ENCODE measurements at regions not wholly inside any gene's neighbourhood (a gene's known extent, or its start where the extent isn't known, plus 50 kb on each side); places are given as distances from the start of the nearest gene placed in this dataset.

DNA sequence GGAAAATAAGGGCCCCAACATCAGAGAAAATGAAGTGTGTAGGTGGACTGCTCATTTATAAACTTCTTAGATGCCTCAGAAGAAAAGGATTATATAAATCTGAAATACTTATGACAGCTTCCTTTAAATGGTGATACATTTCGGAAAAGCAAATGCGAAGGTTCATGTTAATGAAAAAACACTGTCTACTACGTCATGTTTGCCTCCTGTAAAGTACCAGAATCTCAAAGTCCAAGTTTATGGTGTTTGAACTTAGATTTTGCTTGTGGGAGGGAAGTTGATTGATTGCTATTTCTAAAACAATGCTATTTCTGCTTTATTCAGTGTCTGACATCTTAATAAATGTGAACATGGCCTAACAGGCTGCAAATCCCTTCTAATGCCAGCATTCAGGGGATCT lies 514.6 kb downstream of the ZNF608 start:
- no peak for DNase-seq (ENCODE audit: low spot score)

DNA sequence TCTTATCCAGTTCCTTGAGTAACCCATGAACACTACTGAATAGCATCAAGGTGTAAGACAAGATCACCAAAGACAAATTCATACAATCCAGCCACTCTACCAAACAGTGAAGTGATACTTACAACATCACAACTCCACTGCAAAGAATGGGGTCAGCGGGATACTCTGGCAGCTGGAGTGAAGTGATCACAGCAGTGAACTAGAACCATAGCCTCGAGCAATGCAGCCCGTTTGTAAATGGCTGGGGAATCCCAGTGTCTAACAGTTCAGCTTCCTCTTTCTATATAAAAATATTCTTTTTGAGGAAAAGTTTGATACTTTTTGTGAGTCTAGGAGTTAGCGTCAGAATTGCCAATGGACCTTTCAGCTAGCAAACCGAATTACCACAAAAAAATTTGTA lies 515.2 kb downstream of the ZNF608 start:
- no peak for DNase-seq (ENCODE audit: low spot score)

DNA sequence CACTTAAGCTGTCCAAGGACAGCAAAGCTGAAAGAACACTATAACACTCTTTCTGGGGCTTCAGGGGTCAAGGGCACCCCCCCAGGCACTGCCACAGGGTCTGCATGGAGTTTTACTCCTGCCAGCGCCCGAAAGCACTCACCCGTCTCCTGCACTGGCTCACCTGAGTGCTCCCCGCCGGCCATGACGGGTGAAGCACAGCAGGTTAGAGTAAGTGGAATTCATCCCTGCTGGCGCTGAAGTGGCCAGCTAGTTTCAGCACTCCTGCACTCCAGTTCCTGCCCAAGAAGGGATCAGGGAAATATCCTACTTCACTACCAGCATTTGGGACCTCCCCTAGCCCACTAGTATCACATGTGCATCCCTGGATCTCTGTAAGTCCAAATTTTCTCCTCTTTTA lies 516.0 kb downstream of the ZNF608 start:
- DNase-seq (ENCODE audit: low spot score): no peak

DNA sequence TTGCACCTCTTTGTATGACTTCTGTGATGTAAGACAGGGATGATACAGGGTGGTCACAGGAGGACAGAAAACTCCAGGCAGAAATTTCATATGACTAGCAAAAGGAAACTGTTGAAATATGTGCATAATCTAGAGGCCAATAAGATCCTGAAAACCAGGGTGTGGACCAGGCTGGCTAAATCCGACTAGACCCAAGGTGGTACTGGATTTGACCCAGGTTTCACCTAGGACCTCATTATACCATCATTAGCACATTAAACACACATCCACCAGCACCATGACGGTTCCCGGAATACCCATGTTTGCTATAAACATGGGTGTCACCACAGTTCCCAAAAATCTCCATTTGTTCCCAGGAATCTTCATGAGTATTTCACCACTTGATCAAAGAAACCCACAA lies 517.1 kb downstream of the ZNF608 start:
- no peak for DNase-seq (ENCODE audit: low spot score)

DNA sequence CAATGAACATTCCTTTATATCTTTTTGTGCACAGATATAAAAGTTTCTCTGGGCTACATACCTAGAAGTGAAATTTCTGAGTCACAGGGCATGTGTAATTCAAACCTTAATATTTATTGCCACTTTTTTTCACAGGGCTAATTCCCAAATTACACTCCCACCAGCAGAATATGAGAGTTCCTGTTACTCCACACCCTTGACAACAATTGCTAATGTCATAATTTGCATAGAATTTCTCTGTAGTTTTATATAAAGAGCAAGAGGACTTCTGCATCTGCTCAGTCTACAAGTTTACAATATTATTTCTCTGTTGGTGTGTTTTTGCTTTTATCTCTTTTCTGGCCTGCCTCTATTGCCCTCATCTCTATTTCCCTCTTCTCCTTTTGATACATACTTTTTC lies 518.5 kb downstream of the ZNF608 start:
- DNase-seq (ENCODE audit: low spot score): no peak

DNA sequence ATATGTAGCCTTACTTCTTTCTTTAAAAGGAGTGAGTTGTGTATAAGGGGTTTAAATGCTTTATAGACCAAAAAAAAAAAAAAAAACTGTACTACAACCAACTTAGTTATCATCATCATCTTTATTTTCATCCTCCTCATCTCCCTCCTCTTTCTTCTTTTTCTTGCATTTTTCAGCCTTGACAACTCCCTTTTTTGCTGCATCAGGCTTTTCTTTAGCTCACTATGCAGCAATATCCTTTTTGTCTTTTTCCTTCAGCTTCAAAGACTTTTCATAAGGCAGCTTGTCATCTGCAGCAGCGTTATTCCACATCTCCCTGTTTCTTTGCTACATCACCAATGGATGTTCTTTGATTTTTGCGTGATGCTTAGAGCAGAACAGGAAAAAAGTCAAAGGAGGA lies 526.0 kb downstream of the ZNF608 start:
- DNase-seq (ENCODE audit: low spot score): no peak

DNA sequence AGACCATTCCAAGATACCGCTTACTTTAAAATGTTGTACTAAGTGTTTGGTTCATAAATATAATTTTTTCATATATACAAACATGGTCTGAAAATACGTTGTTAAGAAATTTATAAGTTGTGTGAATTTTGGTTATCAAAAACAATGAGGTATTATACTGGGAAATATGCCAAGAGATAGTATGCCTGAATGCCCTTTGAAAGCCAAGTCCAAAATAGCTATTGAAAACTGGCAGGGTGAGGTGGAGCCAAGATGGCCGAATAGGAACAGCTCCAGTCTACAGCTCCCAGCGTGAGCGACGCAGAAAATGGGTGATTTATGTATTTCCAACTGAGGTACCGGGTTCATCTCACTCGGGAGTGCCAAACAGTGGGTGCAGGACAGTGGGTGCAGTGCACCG lies 533.5 kb downstream of the ZNF608 start:
- no peak for DNase-seq (ENCODE audit: low spot score)

DNA sequence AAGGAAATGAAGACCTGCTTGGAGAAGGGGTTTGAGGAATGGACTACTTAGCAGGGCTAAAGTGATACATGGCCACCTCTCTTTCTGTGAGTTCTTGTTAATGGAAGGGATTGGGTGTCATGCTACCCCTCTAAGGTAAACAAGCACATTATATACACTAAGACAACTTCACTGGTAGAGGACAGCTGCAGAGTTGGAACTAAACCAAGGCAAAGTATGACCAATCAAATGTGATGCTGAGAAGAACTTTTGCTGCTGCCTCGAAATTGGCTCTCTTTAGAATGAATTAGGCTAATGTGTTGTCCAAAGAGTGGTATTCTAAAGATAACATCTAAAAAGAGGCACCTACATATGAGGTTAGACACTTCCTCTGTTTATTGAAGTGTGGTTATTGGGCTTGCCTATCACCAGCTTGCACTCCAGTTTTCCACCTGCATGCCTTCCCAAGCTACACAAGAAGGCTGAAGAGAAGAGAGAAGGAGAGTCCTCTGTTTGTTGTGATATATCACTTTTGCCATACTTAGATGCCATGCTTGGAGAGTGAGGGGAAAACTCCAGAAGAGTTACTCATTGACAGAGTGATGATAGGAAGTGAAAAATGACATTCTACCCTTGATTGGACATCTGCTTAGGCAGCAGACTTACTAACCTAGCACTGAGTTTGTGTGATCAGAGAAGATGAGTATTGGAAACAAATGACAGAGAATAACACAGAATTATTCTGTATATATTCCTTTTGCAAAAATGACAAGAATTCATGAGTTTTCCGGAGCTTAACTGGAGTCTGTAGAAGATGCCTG lies 536.1 kb downstream of the ZNF608 start:
- DNase-seq (ENCODE audit: low spot score): no peak

DNA sequence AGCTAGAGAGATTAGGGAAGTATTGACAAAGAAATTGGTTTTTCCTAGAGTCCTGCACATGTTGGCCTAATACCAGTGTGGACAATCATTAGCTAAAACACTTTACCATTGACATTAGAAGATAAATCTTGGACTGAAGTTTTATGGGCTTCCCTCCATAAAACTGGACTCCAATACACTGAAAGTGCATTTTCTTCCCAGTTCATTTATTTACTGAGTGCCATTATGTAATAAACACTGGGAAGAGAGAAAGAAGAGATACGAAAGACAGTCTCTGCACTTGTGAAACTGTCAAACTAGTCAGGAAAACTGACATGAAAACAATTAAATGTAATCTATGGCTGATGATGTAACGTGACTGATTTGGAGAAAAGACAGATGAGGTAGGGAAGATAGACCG lies 539.3 kb downstream of the ZNF608 start:
- DNase-seq (ENCODE audit: low spot score): no peak

DNA sequence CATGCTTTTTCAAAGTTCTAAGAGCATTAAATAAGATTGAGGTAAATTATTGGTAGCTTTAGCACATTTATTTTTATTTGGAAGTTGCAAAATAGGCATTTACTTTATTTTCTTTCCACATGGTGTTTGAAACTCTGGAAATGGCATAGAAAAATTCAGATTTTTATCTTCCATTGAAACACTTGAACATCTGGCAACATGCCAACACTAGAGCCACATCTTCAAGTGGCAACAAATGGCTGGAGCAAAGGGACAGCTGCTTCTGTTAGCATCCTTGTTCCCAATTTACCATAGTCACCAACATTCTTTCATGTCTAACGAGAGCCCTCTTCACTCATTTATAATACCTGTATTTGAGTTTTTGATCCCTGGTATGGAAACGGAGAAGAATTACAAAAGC lies 539.9 kb downstream of the ZNF608 start:
- no peak for DNase-seq (ENCODE audit: low spot score)

DNA sequence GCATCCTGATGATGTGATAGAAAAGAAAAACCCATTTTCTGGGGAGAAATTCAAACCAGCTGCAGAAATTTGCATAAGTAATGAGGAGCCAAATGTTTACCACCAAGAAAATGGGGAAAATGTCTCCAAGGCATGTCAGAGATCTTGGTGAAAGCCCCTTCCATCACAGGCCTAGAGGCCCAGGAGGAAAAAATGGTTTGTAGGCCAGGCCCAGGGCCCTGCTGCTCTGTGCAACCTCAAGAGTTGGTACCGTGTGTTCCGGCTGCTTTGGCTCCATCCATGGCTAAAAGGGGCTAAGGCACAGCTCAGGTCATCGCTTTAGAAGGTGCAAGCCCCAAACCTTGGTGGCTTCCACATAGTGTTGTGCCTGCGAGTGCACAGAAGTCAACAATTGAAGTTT lies 543.1 kb downstream of the ZNF608 start:
- DNase-seq (ENCODE audit: low spot score): no peak

DNA sequence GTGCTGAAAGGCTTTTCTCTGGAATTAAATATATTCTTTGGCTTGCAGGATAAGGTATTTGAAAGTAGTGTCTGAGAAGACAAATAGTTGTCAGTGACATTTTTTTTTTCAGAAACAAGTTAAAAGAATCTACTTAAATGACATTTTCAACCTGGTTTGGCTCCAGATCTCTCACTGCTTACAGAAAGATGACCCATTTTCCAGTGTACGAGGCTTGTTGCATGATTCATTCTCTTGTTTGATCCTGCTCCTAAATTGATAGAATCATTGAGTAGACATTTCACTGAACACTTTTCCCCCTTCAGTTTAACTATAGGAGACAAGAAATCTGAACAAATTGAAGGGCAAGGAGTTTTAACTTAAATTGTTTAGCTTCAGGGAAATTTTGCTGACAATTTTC lies 546.1 kb downstream of the ZNF608 start:
- no peak for DNase-seq (ENCODE audit: low spot score)

DNA sequence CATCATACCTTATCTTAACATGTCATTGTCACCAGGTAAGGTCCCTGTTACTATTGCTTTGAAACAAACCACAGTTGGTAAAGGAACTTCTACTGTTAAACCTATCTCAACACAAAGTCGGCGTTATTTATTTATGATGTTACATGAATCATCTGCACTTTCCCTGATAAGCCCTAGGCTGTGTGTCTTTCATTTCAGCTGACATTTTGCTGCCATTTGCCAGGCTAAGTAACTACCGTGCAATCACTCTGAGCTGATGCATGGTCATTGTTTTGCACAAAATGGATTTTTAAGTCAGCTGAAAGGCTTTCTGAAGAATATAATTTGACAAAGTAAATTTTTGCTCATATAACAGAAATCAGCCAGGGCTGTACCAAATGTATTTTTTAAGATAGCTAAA lies 546.5 kb downstream of the ZNF608 start:
- no peak for DNase-seq (ENCODE audit: low spot score)

DNA sequence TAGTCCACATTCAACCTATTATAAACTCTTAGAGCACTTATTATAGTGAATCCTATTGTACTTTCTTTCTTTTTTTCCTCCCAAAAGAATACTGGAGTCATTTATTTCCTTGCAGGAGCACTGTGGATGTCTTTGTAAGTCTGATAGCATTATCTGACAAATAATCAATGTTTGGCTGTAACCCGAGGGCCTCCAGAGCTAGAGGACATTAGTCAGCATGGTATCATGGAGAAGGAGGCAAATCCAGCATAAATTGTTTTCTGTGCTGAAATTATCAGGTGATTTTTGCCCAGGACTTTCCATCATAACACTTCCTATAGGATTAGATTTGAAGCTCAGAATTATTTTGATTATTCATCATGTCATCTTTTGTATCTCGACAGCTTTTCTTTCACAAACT lies 551.0 kb downstream of the ZNF608 start:
- DNase-seq (ENCODE audit: low spot score): no peak

DNA sequence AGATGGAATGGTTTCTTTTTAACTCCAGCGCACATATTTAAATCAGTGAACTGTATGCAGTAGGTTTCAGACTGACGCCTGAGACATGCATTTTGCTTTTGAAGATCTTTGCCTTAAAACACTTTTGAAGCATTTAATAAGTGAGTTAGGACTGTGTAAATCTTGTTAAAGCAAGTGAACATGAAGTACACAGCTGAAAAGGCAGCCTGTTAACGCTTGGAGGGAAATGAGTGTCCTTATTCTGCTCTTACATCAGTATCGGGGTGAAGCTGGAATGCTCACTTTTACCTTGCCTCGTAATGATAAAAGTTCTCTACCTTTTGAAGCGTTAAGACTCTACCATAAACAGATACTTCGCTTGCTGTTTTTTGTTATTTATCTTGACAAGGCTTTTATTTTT lies 552.2 kb downstream of the ZNF608 start:
- no peak for DNase-seq (ENCODE audit: low spot score)

DNA sequence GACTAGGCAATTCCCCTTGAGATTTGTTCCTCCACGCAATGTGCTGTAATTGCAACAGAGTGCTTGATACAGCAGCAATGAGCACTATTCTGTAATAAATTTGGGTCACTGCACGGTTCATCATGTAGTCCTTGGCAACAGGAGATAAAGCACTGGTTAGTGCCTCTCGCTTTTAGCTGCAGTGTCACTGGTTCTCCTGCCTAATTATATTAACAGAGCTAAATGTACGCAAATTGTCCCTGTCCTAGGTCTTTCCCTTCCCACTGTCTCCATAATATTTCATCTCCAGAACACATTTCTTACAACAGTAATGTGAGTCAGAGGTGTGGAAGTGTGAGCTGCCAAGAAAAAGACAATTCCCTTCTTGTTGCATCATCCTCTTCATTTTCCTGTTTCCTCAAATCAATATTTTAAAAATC lies 553.1 kb downstream of the ZNF608 start:
- no peak for DNase-seq (ENCODE audit: low spot score)

DNA sequence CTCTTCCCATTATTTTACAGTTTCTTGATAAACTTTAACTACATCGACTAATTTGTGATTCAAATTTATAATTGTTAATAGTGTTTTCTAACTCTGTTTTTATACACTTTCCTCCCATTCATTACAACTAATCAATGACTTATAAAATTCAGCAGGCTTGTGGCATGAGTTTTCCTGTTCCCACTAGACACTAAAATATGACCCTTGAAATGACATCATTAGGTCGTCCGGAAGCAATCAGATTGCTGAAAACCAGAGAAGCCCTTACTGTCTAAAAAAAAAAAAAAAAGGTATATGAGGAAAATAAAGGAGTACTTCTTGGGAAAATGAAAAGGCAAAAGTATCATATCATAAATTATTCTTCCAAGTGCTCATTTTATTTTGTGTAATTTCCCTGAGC lies 553.7 kb downstream of the ZNF608 start:
- DNase-seq (ENCODE audit: low spot score): no peak

DNA sequence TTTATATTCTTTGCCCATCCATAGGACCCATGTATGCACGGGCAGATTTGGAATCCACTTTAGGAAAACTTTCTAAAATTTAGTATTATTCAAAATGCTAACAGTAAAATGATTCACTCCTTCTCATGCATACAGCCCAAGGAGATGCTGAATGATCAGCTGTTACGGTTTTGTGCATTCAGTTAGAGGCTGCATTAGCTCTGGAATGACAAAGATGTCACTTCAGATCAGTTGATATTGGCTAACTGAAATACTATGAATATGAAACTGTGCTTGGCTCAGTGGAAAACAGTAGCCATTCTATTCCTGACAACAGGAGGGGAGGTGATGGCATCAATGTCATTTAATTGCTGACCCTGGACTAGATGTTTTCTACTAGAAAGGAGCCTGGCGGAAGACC lies 560.7 kb downstream of the ZNF608 start:
- DNase-seq (ENCODE audit: low spot score): no peak

DNA sequence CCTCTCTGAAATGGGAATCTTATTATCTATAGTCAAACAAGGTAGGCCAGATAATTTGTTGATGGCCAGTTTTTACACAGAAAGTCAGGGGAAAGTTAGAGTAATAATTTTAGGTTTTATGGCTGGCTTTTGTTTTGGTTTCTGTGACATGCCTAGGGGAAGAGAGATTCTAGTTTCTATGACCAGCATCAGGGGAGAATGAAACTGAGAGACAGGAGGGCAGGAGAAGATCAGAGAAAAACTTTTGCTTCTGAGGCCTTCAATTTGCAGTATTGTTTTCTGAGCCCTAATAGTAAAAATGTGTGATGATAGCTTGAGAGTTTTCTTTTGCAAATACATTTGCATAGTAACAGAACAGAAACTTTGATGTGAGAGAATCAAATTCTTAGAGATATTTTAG lies 564.3 kb downstream of the ZNF608 start:
- no peak for DNase-seq (ENCODE audit: low spot score)

DNA sequence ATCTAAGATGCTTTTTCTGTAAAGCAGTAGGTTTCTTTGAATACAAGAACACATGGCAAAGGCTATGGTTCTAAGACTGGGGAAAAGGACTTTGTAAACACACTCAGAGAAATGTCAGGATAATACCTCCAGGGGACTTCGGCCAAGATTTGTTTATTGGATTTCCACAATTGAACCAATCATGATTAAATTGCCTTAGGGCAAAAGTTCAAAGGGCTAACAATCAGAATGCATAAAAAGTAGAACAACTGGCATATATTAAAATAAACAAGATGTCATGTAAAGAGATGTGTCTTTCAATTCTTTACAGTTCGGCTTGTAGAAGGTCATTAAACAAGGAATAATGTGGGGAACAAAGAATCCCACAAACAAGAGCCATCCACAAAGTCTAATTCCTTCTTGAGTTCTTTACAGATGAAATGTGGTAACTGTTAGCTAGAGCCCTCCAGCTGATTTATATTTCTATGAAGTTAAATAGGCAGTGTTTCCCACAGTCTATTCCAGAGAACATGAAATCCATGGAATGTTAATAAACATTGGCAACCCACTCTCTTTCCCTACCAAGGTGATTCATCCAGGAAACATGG lies 565.5 kb downstream of the ZNF608 start:
- DNase-seq (ENCODE audit: low spot score): no peak

DNA sequence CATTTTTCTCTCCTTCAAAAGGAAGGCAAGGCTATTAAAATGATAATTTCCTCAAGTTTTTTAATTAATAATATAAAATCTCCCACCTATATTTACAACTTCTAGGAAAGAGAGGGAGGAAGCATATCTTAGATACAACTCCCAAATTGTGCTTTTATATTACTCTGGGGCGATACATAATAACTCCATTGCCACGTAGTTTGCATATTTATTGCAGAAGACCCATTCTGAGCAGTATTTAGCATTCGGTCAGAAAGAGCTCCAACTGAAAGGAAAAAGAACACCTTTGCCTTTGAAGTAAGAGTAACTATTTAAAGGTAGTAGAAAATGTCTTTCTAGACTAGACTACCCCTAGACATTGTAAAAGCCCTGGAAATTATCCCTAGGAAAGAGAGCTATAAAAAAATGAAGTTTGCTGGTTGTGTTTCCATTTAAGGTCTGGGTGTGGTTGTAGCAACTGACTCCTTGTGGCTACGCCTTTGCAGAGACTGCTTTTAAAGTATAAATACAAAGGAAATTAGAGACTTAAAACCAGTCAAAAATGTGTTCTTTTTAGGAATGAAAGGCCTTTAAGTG lies 566.1 kb downstream of the ZNF608 start:
- no peak for DNase-seq (ENCODE audit: low spot score)

DNA sequence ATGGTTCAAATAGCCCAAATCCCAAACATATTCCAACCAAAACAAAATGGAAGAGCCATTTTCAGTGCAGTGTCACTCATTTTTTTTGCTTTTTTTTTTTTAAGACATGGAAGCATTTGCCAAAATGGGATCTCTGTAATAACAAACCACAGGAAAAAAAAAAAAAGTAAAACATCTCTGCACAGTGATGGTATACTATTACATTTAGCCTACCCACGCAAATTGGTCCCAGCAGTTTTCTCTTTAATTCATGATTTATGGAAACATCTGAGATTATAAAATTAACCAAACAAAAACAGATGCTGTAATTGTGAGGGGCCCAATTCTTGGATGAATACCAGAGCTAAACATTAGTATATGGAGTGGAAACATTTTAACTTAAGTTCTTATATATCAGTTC lies 566.6 kb downstream of the ZNF608 start:
- DNase-seq (ENCODE audit: low spot score): no peak

DNA sequence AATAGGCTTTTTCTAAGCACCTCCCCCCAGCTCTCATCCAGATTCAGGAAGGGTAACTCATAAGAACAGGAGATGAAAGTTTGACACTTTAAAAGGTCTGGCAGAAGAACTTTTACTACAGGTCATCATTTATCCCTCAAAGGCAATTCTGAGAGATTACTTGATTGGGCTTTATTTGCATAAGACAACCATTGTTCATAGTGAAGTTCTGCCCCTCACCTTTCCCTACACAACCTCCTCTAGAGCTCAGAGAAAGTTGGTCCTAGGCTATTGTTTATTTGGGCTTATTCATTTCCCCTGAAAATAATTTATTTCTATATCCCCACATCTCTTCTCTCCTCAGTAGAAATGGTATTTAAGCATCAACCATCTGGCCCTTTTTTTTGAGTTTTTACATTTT lies 568.4 kb downstream of the ZNF608 start:
- DNase-seq (ENCODE audit: low spot score): no peak

DNA sequence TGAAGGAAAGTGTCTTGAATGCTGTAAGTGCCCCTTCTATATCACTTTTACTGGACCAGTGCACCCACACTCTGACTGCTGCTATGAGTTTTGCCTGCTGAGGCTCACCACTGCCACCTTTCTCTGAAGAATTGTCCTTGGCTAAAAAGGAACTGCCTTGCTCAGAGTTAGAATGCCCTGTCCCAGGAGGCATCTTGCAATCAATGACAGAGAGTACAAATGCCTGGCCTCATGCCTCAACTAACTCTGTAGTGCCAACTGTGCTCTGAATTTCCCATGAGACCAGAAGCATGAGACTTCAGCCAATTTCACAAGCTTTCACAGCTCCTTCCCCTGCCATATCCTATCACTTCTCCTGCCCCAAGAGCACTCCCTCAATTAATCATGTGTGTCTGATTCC lies 569.7 kb downstream of the ZNF608 start:
- no peak for DNase-seq (ENCODE audit: low spot score)

Data from putamen (tissue), 1 donor.